ENCODE measurements at regions not wholly inside any gene's neighbourhood (a gene's known extent, or its start where the extent isn't known, plus 50 kb on each side); places are given as distances from the start of the nearest gene placed in this dataset.

DNA sequence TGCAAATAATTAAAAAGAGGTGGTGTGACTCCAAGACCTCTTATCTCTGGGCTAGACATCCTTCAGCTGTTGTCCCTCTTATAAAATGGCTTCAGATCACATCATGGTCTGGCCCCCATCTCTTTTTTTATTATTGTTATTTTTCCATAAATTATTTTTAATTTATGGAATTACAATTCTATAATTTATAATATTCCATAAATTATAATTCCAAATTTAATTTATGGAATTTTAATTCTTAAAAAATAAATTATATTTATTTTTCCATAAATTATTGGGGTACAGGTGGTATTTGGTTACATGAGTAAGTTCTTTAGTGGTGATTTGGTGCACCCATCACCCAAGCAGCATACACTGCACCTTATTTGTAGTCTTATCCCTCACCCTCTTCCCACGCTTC lies 65.9 kb upstream of the GJA5 start:
- ChIA-PET POLR2A (no interaction called here), CTCF (no interaction called here)
- Histone ChIP-seq H3K27me3 (ENCODE audit: control insufficient read depth, insufficient read depth, low read length) (no peaks in the 10 kb centered on the region), H3K27ac (ENCODE audit: low read depth, low read length) (no peak overlapping the region), H3K4me3 (ENCODE audit: low read depth, low read length) (no peak overlapping the region), H3K9me3 (ENCODE audit: control insufficient read depth, insufficient read depth, low read length) (no peaks in the 10 kb centered on the region)
- no peak for DNase-seq (ENCODE audit: low read depth, low spot score)
- TF ChIP-seq, protein P1, sequence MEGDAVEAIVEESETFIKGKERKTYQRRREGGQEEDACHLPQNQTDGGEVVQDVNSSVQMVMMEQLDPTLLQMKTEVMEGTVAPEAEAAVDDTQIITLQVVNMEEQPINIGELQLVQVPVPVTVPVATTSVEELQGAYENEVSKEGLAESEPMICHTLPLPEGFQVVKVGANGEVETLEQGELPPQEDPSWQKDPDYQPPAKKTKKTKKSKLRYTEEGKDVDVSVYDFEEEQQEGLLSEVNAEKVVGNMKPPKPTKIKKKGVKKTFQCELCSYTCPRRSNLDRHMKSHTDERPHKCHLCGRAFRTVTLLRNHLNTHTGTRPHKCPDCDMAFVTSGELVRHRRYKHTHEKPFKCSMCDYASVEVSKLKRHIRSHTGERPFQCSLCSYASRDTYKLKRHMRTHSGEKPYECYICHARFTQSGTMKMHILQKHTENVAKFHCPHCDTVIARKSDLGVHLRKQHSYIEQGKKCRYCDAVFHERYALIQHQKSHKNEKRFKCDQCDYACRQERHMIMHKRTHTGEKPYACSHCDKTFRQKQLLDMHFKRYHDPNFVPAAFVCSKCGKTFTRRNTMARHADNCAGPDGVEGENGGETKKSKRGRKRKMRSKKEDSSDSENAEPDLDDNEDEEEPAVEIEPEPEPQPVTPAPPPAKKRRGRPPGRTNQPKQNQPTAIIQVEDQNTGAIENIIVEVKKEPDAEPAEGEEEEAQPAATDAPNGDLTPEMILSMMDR (IDR thresholded peaks at IDR 0.05; ENCODE audit: low read depth, low read length) = no peak

DNA sequence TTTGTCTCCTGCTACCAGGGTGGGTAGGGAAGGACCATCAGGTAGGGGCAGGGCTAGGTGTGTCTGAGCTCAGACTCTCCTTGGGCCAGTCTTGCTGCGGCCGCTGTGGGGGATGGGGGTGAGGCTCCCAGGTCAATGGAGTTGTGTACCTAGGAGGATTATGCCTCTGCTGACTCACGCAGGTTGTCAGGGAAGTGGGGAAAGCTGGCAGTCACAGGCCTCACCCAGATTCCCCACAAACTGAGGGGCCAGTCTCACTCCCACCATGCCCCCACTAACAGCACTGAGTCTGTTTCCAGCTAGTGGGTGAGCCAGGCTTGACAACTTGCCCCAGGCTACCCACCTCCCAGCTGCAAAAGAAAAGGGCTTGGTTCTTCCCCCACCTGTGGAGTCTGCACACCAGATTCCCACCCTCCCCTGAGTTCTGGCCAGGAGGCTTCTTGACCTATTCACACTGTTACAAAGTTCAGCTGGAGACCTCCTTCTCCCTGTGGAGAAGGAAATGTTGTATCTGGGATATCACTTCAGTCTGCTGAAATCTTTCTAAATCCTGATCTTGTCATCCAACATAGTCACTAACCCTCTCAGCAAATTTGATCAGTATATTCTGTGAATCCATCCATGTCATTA lies 69.2 kb upstream of the GJA8 start:
- Histone ChIP-seq H3K9me3 (ENCODE audit: control insufficient read depth, insufficient read depth, low read length) (no peaks in the 10 kb centered on the region), H3K27ac (ENCODE audit: low read depth, low read length) (no peak overlapping the region), H3K27me3 (ENCODE audit: control insufficient read depth, insufficient read depth, low read length) (no peaks in the 10 kb centered on the region), H3K4me3 (ENCODE audit: low read depth, low read length) (no peak overlapping the region)
- POLR2A ChIA-PET = no interaction called here
- DNase-seq (ENCODE audit: low read depth, low spot score) = no peak
- TF ChIP-seq, protein P1 (IDR thresholded peaks at IDR 0.05; ENCODE audit: low read depth, low read length) = no peak
- CTCF ChIA-PET = no interaction called here

DNA sequence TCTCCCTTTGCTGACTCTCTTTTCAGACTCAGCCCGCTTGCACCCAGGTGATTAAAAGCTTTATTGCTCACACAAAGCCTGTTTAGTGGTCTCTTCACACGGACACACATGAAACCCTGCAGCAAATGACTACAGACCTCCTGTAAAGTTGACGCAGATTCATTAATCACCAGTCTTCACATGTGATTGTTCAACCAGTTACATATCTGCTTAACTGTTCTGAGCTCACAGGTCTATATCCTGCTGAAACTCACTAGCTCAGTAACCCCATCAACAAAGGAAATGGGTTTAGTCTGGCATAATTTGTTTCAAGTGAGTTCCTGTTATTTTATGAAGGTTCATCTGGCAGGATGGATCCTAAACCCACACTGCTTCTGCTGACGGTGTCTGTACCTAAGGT lies 68.4 kb upstream of the GJA8 start:
- TF ChIP-seq, protein P1 (IDR thresholded peaks at IDR 0.05; ENCODE audit: low read depth, low read length) = no peak
- no peak for DNase-seq (ENCODE audit: low read depth, low spot score)
- Histone ChIP-seq H3K9me3 (ENCODE audit: control insufficient read depth, insufficient read depth, low read length) (no peaks in the 10 kb centered on the region), H3K4me3 (ENCODE audit: low read depth, low read length) (no peak overlapping the region), H3K27me3 (ENCODE audit: control insufficient read depth, insufficient read depth, low read length) (no peaks in the 10 kb centered on the region), H3K27ac (ENCODE audit: low read depth, low read length) (no peak overlapping the region)
- CTCF ChIA-PET = no interaction called here
- POLR2A ChIA-PET = no interaction called here

DNA sequence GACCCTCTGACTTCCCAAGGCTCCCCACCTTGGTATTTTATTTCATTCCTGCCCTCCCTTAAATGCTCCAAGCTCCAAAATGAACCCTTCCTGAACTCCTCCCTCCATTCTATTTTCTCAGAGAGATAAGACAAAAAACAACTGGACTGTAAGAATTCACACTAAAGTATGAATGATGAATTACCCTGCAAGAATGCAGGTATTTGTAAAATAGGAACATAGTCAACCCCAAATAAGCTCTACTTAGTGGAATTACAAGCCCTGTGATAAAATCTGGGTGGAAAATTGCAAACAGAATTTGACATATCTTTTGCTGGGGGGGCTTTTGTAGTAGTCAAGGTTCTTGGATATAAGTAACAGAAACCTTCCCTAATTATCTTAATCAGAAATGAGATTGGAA lies 67.8 kb upstream of the GJA8 start:
- Histone ChIP-seq H3K9me3 (ENCODE audit: control insufficient read depth, insufficient read depth, low read length) (no peaks in the 10 kb centered on the region), H3K27ac (ENCODE audit: low read depth, low read length) (no peak overlapping the region), H3K4me3 (ENCODE audit: low read depth, low read length) (no peak overlapping the region), H3K27me3 (ENCODE audit: control insufficient read depth, insufficient read depth, low read length) (no peaks in the 10 kb centered on the region)
- TF ChIP-seq, protein P1 (IDR thresholded peaks at IDR 0.05; ENCODE audit: low read depth, low read length) = no peak
- ChIA-PET POLR2A (no interaction called here), CTCF (no interaction called here)
- DNase-seq (ENCODE audit: low read depth, low spot score) = no peak

DNA sequence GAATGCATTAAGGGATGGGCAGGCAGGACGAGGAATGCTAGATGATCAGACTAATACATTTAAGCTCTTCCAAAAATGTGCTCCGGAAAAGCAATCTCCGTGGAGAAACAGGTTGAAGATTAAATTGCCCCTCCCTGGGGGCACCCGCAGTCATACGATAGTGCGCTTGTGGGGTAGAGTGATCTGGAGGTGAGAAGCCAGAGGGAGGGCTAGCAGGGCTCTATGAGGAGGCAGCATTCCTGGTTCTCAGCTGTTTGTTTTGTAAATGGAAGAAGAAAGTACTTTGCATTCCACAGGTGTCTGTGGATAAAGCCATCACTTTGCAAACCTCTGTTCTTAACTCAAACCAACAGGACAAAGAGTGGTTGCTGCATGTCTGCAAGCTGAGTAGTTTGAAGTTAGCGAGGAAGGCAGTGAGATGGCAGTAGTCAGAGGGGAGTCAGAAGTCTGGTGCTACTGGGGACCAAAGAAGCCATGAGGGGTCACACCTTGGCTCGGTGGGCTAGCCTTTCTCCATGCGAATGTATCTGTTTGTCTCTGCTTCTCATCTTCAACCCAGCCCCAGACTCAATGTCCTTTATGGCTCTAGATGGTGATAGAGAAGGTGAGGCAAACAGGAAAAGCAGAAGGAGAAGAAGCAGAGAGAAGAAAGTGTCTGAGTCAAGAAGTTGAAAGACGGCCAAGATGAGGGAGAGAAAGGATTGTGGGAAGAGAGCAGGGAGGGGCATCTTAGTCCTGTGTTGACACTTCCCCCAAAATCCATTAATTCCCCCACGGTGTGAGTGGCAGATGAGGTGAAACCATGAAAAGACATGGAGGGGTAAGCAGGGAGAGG lies 65.2 kb upstream of the GJA8 start:
- CTCF ChIA-PET = no interaction called here
- POLR2A ChIA-PET = no interaction called here
- TF ChIP-seq, protein P1 (IDR thresholded peaks at IDR 0.05; ENCODE audit: low read depth, low read length) = no peak

More for the DNA sequence above, 65.2 kb upstream of the GJA8 start:
- DNase-seq (ENCODE audit: low read depth, low spot score) = no peak
- Histone ChIP-seq H3K9me3 (ENCODE audit: control insufficient read depth, insufficient read depth, low read length) (no peaks in the 10 kb centered on the region), H3K27ac (ENCODE audit: low read depth, low read length) (no peak overlapping the region), H3K27me3 (ENCODE audit: control insufficient read depth, insufficient read depth, low read length) (no peaks in the 10 kb centered on the region), H3K4me3 (ENCODE audit: low read depth, low read length) (no peak overlapping the region)

Data from AG04450 (cell line).